Ecto neural progenitor cell (in vitro differentiated cells): ENCODE measurements at regions not wholly inside any gene's neighbourhood (a gene's known extent, or its start where the extent isn't known, plus 50 kb on each side); places are given as distances from the start of the nearest gene placed in this dataset.

Experiments
- DNase-seq: peaks from one replicate; pipeline ENCODE4 v3.0.0-alpha.2; 2018; ENCODE audit warnings: low spot score

DNA sequence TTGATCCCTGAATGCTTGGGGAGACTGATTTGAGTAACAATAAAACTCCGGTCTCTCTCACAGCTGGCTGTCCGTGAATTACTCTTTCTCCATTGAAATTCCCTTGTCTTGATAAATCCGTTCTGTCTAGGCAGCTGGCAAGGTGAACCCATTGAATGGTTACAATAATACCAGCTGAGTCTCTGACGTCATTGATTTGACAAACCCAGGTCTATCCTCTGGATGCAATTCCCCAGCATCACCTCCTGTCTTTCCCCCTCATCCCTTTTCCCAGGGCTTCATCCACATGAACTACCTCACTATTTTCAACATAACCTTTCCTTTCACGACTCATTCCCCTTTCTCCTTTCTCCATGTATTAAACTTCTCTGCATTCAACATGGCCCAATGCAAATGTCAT, 98.7 kb upstream of the TMEM132C start:
- no peak for DNase-seq

GRCh38 chr12:128170181-128170580, 96.8 kb upstream of the TMEM132C start:
- DNase-seq = no peak

GRCh38 chr12:128178565-128178964, 88.4 kb upstream of the TMEM132C start:
- peak; percentile 24 for DNase-seq

GRCh38 chr12:128178966-128179365, 88.0 kb upstream of the TMEM132C start:
- peak; percentile 31 for DNase-seq

GRCh38 chr12:128180166-128180565, 86.8 kb upstream of the TMEM132C start:
- DNase-seq = peak; percentile 40

GRCh38 chr12:128190052-128190451, 76.9 kb upstream of the TMEM132C start:
- no peak for DNase-seq

- peak; percentile 86 for DNase-seq
Measured at GRCh38 chr12:128190614-128191013, 76.4 kb upstream of the TMEM132C start.

DNA sequence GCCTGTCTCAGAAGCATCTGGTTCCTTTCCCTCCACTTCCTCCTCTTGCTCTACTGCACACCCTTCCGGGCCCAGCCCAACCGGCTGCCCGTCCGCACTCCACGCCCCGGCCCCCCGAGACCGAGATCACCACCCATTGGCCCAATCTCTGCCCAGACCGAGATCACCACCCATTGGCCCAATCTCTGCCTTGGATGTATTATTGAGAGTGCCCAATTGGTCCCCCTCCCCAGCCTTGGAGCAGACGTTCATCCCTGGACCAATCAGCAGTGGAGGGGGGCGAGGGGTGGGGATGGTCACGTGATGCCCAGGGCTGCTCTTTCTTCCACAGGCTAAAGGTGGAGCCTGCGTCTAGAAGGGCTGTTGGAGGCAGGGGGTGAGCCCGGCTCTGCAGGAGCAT, 75.6 kb upstream of the TMEM132C start:
- DNase-seq = no peak

GRCh38 chr12:128204711-128205110, 62.3 kb upstream of the TMEM132C start:
- no peak for DNase-seq

DNA sequence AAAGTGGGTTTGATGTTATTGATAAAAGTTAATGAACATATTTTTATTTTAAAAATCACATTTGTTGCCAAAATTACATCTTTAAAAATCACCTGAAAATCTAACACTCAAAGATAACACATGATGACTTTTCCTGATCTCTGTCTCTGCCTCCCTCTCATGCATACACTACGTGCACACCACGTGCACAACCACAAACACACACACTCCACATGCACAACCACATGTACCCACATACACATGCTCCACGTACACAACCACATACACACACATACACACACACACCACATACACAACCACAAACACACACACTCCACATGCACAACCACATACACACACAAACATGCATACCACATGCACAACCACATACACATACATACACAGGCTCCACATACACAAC, 61.8 kb upstream of the TMEM132C start:
- no peak for DNase-seq

DNA sequence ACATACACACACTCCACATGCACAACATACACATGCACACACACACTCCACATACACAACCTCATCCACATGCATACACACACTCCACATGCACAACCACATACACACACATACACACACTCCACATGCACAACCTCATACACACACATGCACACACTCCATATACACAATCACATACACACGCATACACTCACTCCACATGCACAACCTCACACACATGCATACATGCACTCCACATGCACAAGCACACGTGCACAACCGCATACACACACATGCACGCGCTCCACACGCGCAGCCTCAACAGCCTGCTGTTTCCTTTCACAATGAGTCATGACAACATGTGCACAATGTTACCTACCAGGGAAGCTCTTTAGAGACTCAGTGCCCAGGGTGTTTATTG, 61.2 kb upstream of the TMEM132C start:
- DNase-seq = no peak
